Breast epithelium (tissue), 4 donors: ENCODE measurements at regions not wholly inside any gene's neighbourhood (a gene's known extent, or its start where the extent isn't known, plus 50 kb on each side); places are given as distances from the start of the nearest gene placed in this dataset.

Experiments
- DNase-seq, 2 donors: peaks; one replicate each; pipeline ENCODE4 v3.0.0-alpha.2; 2019; ENCODE audit warnings: low spot score in 2 of 2
- H3K27ac ChIP-seq, 2 donors: fragments of 200-600 bp; sonication (generic) in 1 of 2; one replicate each; pipeline ENCODE4 v1.5.1; 2016 to 2019; ENCODE audit warnings: mild to moderate bottlenecking in 1 of 2
- H3K27me3 ChIP-seq, 2 donors: fragments of 200-600 bp; sonication (generic) in 1 of 2; one replicate each; pipeline versions ENCODE4 v1.5.1 to v1.6.0; 2017 to 2019; ENCODE audit warnings: control low read depth in 1 of 2, mild to moderate bottlenecking in 1 of 2
- H3K36me3 ChIP-seq: fragments of 200-600 bp; one replicate; pipeline ENCODE4 v1.5.1; 2019
- H3K4me1 ChIP-seq, 2 donors: fragments of 200-600 bp; sonication (generic); one replicate each; pipeline ENCODE4 v1.5.1; 2016 to 2019; ENCODE audit warnings: control low read depth in 1 of 2
- H3K4me3 ChIP-seq, 3 donors: fragments of 200-600 bp; sonication (generic); 1 replicate in 2 of 3; 2 replicates in 1 of 3; pipeline ENCODE4 v1.5.1; 2016 to 2019; ENCODE audit warnings: mild to moderate bottlenecking in 3 of 3, moderate library complexity in 2 of 3
- H3K9me3 ChIP-seq, 2 donors: fragments of 200-600 bp; sonication (generic) in 1 of 2; one replicate each; pipeline ENCODE4 v1.5.1; 2016 to 2019; ENCODE audit warnings: control low read depth in 1 of 2
- POLR2A ChIP-seq: fragments of 450-650 bp; IDR thresholded peaks from one replicate; pipeline ENCODE4 v1.6.1; 2016; ENCODE audit warnings: antibody characterized with exemption, mild to moderate bottlenecking, moderate library complexity
- POLR2AphosphoS5 ChIP-seq, 3 donors: sonication (generic); formaldehyde crosslinking; IDR thresholded peaks; one replicate each; pipeline ENCODE4 v1.6.1; 2017; ENCODE audit warnings: antibody characterized with exemption in 3 of 3
- intact Hi-C: fragments of 100-400 bp; cut with DNase I; formaldehyde crosslinking; loops from one replicate; pipeline ENCODE4 v1.15.1; 2023; ENCODE audit warnings: low total_unique reads
- TF ChIP-seq, protein P1 (sequence below), 3 donors: fragments of 450-650 bp; IDR thresholded peaks; one replicate each; pipeline ENCODE4 v1.5.1; 2016 to 2017; ENCODE audit warnings: antibody characterized with exemption in 3 of 3, mild to moderate bottlenecking in 3 of 3, moderate library complexity in 3 of 3

DNA sequence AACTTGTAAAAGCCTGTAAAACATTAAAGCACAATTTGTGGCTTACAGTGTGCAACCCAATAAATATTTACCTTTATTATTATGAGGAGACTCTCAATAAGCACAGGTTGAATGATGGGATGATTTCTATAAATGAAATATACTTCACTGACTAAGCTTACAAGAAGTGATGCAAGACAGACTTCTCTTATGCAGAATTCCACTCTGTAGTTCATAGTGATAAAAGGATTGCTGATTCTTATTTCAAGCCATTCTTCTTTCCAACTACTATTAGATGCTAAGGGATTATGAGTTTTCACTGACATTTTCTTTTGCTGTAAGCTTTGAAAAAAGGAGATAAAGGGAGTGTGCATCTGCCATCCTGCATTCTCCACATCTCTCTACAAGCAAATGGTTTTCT, 149.0 kb upstream of the ARG1 start:
- peaks cover 0 to 8% of the 10 kb centered on the region in 2 donors for H3K9me3 ChIP-seq
- H3K4me3 ChIP-seq, result no peak overlapping the region
- TF ChIP-seq POLR2A (no peak), POLR2AphosphoS5 (IDR thresholded peaks at IDR 0.05) (no peak)
- TF ChIP-seq, protein P1, sequence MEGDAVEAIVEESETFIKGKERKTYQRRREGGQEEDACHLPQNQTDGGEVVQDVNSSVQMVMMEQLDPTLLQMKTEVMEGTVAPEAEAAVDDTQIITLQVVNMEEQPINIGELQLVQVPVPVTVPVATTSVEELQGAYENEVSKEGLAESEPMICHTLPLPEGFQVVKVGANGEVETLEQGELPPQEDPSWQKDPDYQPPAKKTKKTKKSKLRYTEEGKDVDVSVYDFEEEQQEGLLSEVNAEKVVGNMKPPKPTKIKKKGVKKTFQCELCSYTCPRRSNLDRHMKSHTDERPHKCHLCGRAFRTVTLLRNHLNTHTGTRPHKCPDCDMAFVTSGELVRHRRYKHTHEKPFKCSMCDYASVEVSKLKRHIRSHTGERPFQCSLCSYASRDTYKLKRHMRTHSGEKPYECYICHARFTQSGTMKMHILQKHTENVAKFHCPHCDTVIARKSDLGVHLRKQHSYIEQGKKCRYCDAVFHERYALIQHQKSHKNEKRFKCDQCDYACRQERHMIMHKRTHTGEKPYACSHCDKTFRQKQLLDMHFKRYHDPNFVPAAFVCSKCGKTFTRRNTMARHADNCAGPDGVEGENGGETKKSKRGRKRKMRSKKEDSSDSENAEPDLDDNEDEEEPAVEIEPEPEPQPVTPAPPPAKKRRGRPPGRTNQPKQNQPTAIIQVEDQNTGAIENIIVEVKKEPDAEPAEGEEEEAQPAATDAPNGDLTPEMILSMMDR (IDR thresholded peaks at IDR 0.05), result no peak
- no peak for DNase-seq
- no peaks in the 10 kb centered on the region for H3K4me1 ChIP-seq
- no peak overlapping the region for H3K27ac ChIP-seq
- no peaks in the 10 kb centered on the region for H3K36me3 ChIP-seq
- no peaks in the 10 kb centered on the region for H3K27me3 ChIP-seq
- intact Hi-C loops, result no loop called here

- intact Hi-C loops, result no loop called here
- Histone ChIP-seq H3K27ac (no peak overlapping the region), H3K27me3 (no peaks in the 10 kb centered on the region), H3K36me3 (no peaks in the 10 kb centered on the region), H3K4me3 (no peak overlapping the region), H3K9me3 (peaks cover 0 to 8% of the 10 kb centered on the region in 2 donors), H3K4me1 (no peaks in the 10 kb centered on the region)
- DNase-seq, result no peak
- TF ChIP-seq POLR2AphosphoS5 (IDR thresholded peaks at IDR 0.05), result no peak
- TF ChIP-seq, protein P1 (IDR thresholded peaks at IDR 0.05), result no peak
- no peak for TF ChIP-seq POLR2A
Observed at GRCh38 chr6:131424475-131424874, 148.6 kb upstream of the ARG1 start.

DNA sequence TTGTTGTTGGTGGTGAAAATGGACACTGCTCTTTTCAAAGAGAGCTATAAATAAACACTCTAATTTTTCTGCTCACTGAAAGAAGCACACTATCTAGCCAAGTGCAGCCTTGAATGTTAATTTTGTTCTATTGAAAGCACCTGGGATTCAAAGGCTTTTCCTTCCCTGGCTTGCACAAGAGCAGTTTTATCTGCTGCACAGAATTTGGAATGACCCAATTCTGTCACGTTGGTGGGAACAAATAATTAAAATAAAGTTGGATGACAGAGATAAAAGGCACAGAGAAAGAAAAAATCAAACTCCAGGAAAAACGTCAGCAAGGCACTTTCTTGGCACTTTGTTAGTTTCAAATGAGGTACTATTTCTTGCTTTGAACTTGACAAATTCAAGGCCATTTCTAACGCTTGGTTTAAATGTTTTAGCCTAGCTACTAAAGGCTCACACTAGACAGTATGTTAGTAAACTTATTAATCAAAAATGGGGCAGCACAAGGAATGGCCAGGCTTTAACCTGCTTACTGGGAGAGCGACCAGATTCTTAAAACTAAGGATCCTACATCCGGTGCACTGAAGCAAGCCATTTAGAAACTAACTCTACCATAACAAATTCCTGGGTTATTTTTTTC, 145.5 kb upstream of the ARG1 start:
- Histone ChIP-seq H3K27me3 (no peaks in the 10 kb centered on the region), H3K9me3 (peaks cover 0 to 8% of the 10 kb centered on the region in 2 donors), H3K4me3 (no peak overlapping the region), H3K4me1 (no peaks in the 10 kb centered on the region), H3K36me3 (no peaks in the 10 kb centered on the region), H3K27ac (no peak overlapping the region)
- no peak for DNase-seq
- TF ChIP-seq POLR2AphosphoS5 (IDR thresholded peaks at IDR 0.05) (no peak), POLR2A (no peak)
- TF ChIP-seq, protein P1 (IDR thresholded peaks at IDR 0.05), result no peak
- intact Hi-C loops, result no loop called here

DNA sequence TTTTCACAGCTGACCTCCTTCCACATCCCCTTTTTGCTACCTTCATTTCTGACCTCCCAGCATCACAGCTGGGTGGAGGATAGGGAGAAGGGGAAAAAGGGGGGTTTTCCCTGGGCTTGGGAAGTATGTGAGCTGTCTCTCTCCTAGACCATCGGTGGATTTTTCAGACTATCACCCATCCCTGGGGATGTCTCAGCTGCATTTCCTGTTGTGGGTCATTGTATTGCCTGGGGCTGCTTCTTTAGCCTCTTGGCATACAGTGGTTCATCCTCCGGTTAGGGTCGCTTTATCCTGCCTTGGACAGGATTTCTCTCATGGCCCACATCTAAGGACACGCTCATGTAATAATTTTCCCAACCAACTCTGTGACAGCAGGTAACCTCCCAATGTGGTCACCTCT, 142.5 kb upstream of the ARG1 start:
- DNase-seq, result no peak
- H3K27ac ChIP-seq, result no peak overlapping the region
- peaks cover 5 to 13% of the 10 kb centered on the region in 2 donors for H3K9me3 ChIP-seq
- H3K27me3 ChIP-seq, result no peaks in the 10 kb centered on the region
- H3K4me1 ChIP-seq, result no peaks in the 10 kb centered on the region
- H3K4me3 ChIP-seq, result no peak overlapping the region
- TF ChIP-seq, protein P1 (IDR thresholded peaks at IDR 0.05), result no peak
- TF ChIP-seq POLR2AphosphoS5 (IDR thresholded peaks at IDR 0.05), result no peak
- TF ChIP-seq POLR2A, result no peak
- intact Hi-C loops, result no loop called here
- no peaks in the 10 kb centered on the region for H3K36me3 ChIP-seq

- TF ChIP-seq, protein P1 (IDR thresholded peaks at IDR 0.05), result no peak
- no peak for TF ChIP-seq POLR2AphosphoS5 (IDR thresholded peaks at IDR 0.05)
- no peak for TF ChIP-seq POLR2A
- intact Hi-C loops, result no loop called here
Observed at GRCh38 chr6:131431718-131432117, 141.3 kb upstream of the ARG1 start.

More at GRCh38 chr6:131431718-131432117, 141.3 kb upstream of the ARG1 start:
- no peak overlapping the region for H3K4me3 ChIP-seq
- H3K9me3 ChIP-seq, result peaks cover 7 to 15% of the 10 kb centered on the region in 2 donors
- no peak for DNase-seq
- H3K27ac ChIP-seq, result no peak overlapping the region
- H3K36me3 ChIP-seq, result no peaks in the 10 kb centered on the region
- no peaks in the 10 kb centered on the region for H3K27me3 ChIP-seq
- no peaks in the 10 kb centered on the region for H3K4me1 ChIP-seq
